OCI-LY7 (cell line): ENCODE measurements at regions not wholly inside any gene's neighbourhood (a gene's known extent, or its start where the extent isn't known, plus 50 kb on each side); places are given as distances from the start of the nearest gene placed in this dataset.

ENCODE experiments used
- BruUV-seq: library from RNA; stranded (reverse); fragments of 400-500 nt; replicated peaks from 2 replicates; lab custom pipeline; 2021; lab: Mats Ljungman, UMichigan
- CTCF ChIA-PET: fragments of 300-600 bp; sonication (Branson Sonifier 250); formaldehyde crosslinking; loops from one replicate; lab custom pipeline; 2022; ENCODE audit warnings: antibody characterized with exemption; ENCODE audit not compliant: unreplicated experiment; lab: Charles Lee
- POLR2A ChIA-PET: fragments of 300-600 bp; sonication (Branson Sonifier 250); formaldehyde crosslinking; loops from one replicate; lab custom pipeline; 2022; ENCODE audit warnings: antibody characterized with exemption; lab: Charles Lee
- DNase-seq: peaks from one replicate; pipeline ENCODE4 v3.0.0-alpha.2; 2015; ENCODE audit warnings: low spot score
- H2AFZ ChIP-seq: fragments of 200-600 bp; sonication (generic), shearing (Covaris generic); 2 replicates; pipeline ENCODE4 v1.6.1; 2014; ENCODE audit warnings: mild to moderate bottlenecking, antibody characterized with exemption, low read length, moderate library complexity
- H3K27ac ChIP-seq: fragments of 200-600 bp; sonication (generic); 2 replicates; pipeline ENCODE4 v1.5.1; 2014; ENCODE audit warnings: mixed run types, low read depth, mild to moderate bottlenecking, moderate library complexity, low read length, inconsistent platforms; ENCODE audit not compliant: poor library complexity, severe bottlenecking
- H3K36me3 ChIP-seq: fragments of 200-600 bp; sonication (generic); 2 replicates; pipeline ENCODE4 v1.6.1; 2014; ENCODE audit warnings: mild to moderate bottlenecking, antibody characterized with exemption, low read length, moderate library complexity, mixed read lengths; ENCODE audit not compliant: insufficient read depth
- H3K4me1 ChIP-seq: fragments of 200-600 bp; sonication (generic); 2 replicates; pipeline ENCODE4 v1.5.1; 2014; ENCODE audit warnings: mild to moderate bottlenecking, low read length; ENCODE audit not compliant: insufficient read depth, poor library complexity, severe bottlenecking
- H3K4me2 ChIP-seq: fragments of 200-600 bp; sonication (generic); 2 replicates; pipeline ENCODE4 v1.6.1; 2014; ENCODE audit warnings: mild to moderate bottlenecking, low read length
- H3K4me3 ChIP-seq: fragments of 200-600 bp; sonication (generic); 2 replicates; pipeline ENCODE4 v1.5.1; 2014; ENCODE audit warnings: mild to moderate bottlenecking, low read depth, low read length; ENCODE audit not compliant: poor library complexity, severe bottlenecking
- H3K79me2 ChIP-seq: fragments of 200-600 bp; sonication (generic); 2 replicates; pipeline ENCODE4 v1.6.1; 2016; ENCODE audit warnings: low read depth, mild to moderate bottlenecking, low read length, moderate library complexity, mixed read lengths; ENCODE audit not compliant: insufficient read depth
- H3K9me2 ChIP-seq: fragments of 200-600 bp; sonication (generic); 2 replicates; pipeline ENCODE4 v1.6.1; 2016; ENCODE audit warnings: mild to moderate bottlenecking, low read length, mixed read lengths; ENCODE audit not compliant: insufficient read depth
- H3K9me3 ChIP-seq: fragments of 200-600 bp; sonication (generic); 2 replicates; pipeline ENCODE4 v1.6.1; 2014; ENCODE audit warnings: mild to moderate bottlenecking, mixed run types, low read length, mixed read lengths
- H4K20me1 ChIP-seq: fragments of 200-600 bp; sonication (generic); 2 replicates; pipeline ENCODE4 v1.6.1; 2014; ENCODE audit warnings: mild to moderate bottlenecking, antibody characterized with exemption, low read length, moderate library complexity, mixed read lengths; ENCODE audit not compliant: insufficient read depth
- EZH2phosphoT487 ChIP-seq: fragments of 200-600 bp; sonication (generic); IDR thresholded peaks from 2 replicates; pipeline ENCODE4 v1.6.1; 2018; ENCODE audit warnings: low read depth, borderline replicate concordance, mild to moderate bottlenecking, mixed run types, antibody characterized with exemption, low read length, moderate library complexity, mixed read lengths
- intact Hi-C: fragments of 100-400 bp; cut with micrococcal nuclease; formaldehyde crosslinking; loops from one replicate; pipeline ENCODE4 v1.10.0; 2022; ENCODE audit not compliant: unreplicated experiment
- TF ChIP-seq, protein P1 (sequence below): fragments of 200-600 bp; sonication (generic); conservative IDR thresholded peaks from 2 replicates; pipeline ENCODE4 v1.5.1; 2014; ENCODE audit warnings: mild to moderate bottlenecking, antibody characterized with exemption, low read length, moderate library complexity, mixed read lengths

DNA sequence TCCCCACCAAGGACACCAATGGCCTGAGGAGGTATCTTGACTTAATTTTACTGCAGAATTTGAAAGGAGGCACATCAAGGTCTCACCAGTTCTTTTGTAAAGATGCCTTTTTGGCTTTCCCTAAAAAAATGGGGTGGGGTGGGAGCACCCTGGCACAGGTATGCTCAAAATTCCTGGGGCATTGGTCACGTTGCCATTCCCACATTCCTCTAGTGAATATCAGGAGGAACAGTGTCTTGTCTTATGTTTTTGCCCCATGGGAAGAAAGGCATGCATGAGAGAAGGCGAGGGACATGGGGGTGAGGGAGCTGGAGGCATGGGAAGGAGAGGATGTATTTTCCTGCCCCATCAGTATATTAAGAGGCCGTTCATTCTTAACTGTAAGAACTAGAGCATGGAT is 275.3 kb downstream of the CMPK2 start:
- no peaks in the 10 kb centered on the region for H3K9me2 ChIP-seq
- no peak for DNase-seq
- H3K79me2 ChIP-seq, result no peaks in the 10 kb centered on the region
- no peaks in the 10 kb centered on the region for H3K4me1 ChIP-seq
- H3K36me3 ChIP-seq, result no peaks in the 10 kb centered on the region
- CTCF ChIA-PET, result no interaction called here
- no peak overlapping the region for H3K4me2 ChIP-seq
- intact Hi-C loops, result no loop called here
- H3K9me3 ChIP-seq, result no peaks in the 10 kb centered on the region
- H2AFZ ChIP-seq, result no peak overlapping the region
- TF ChIP-seq EZH2phosphoT487, result no peak
- TF ChIP-seq, protein P1, sequence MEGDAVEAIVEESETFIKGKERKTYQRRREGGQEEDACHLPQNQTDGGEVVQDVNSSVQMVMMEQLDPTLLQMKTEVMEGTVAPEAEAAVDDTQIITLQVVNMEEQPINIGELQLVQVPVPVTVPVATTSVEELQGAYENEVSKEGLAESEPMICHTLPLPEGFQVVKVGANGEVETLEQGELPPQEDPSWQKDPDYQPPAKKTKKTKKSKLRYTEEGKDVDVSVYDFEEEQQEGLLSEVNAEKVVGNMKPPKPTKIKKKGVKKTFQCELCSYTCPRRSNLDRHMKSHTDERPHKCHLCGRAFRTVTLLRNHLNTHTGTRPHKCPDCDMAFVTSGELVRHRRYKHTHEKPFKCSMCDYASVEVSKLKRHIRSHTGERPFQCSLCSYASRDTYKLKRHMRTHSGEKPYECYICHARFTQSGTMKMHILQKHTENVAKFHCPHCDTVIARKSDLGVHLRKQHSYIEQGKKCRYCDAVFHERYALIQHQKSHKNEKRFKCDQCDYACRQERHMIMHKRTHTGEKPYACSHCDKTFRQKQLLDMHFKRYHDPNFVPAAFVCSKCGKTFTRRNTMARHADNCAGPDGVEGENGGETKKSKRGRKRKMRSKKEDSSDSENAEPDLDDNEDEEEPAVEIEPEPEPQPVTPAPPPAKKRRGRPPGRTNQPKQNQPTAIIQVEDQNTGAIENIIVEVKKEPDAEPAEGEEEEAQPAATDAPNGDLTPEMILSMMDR, result no peak
- H3K27ac ChIP-seq, result no peak overlapping the region
- H3K4me3 ChIP-seq, result no peak overlapping the region
- no TSS peak for BruUV-seq
- POLR2A ChIA-PET, result no interaction called here
- H4K20me1 ChIP-seq, result no peaks in the 10 kb centered on the region

DNA sequence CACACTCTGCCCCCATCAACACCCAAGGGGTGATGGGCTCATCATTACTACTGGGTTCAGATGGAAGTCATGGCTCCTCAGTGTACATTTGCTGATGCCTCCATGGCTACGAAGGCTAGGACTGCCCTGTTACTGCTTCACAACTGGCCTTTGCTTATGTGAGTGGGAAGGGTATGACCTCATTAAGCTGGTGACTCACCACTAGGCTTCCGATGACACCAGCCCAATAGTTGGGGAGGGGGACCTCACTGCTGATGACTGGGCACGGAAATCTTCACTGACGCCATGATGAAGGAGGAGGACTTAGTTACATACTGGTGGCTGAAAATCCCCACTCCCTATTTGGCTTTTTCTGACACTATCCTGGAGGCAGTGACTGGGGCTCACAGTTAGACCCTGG is 263.2 kb downstream of the CMPK2 start:
- no peak for TF ChIP-seq EZH2phosphoT487
- TF ChIP-seq, protein P1, result no peak
- no peak overlapping the region for H3K4me2 ChIP-seq
- intact Hi-C loops, result no loop called here
- no peak overlapping the region for H3K4me3 ChIP-seq
- no peak overlapping the region for H2AFZ ChIP-seq
- ChIA-PET POLR2A (no interaction called here), CTCF (no interaction called here)
- H3K9me3 ChIP-seq, result no peaks in the 10 kb centered on the region
- no peak for DNase-seq
- no peaks in the 10 kb centered on the region for H3K79me2 ChIP-seq
- no peak overlapping the region for H3K27ac ChIP-seq
- no peaks in the 10 kb centered on the region for H3K36me3 ChIP-seq
- no TSS peak for BruUV-seq
- no peaks in the 10 kb centered on the region for H3K9me2 ChIP-seq
- no peaks in the 10 kb centered on the region for H4K20me1 ChIP-seq
- no peaks in the 10 kb centered on the region for H3K4me1 ChIP-seq

DNA sequence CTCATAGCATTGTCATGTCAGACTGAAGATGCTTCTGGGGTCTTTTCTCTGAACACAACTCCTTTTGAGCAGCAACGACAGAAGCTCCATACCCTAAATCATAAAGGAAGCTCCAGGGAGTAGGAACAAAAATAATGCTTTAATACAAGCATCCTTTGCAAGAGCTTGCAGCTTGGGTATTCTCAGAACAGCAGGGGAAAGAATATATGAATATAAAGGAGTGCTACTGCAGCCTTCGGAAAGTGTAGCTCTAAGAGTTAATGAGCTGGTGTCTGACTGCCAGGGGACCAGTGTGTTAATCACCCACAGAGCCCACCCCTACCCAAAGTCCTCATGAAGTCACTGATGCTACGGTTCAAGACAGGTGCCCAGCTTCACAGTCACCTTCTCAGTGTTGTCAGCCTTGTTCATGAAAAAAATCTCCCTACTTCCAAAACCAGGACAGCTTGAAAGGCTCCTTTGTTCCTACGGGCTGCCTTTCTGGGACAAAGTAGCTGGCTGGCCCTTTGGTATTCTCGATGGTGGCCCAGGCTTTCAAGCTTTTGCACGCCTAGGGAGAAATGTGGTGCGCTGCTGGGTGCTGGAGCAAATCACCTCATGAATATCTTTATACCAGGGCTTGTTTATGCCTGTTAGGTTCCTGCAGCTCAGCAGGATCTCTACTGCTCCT is 259.7 kb downstream of the CMPK2 start:
- Histone ChIP-seq H3K79me2 (no peaks in the 10 kb centered on the region), H2AFZ (no peak overlapping the region), H3K27ac (no peak overlapping the region), H3K9me2 (no peaks in the 10 kb centered on the region), H4K20me1 (no peaks in the 10 kb centered on the region), H3K36me3 (no peaks in the 10 kb centered on the region), H3K4me2 (no peak overlapping the region), H3K9me3 (no peaks in the 10 kb centered on the region), H3K4me1 (no peaks in the 10 kb centered on the region), H3K4me3 (no peak overlapping the region)
- DNase-seq, result no peak
- TF ChIP-seq, protein P1, result no peak
- TF ChIP-seq EZH2phosphoT487, result no peak
- CTCF ChIA-PET, result no interaction called here
- POLR2A ChIA-PET, result interaction anchor here (0.7 kb wide), 1 partner anchor 572 kb away, joined by 3 read pairs; no protein-coding TSS in a partner anchor
- intact Hi-C loops, result no loop called here
- no TSS peak for BruUV-seq
